Brain pericyte (primary cell): ENCODE measurements at regions not wholly inside any gene's neighbourhood (a gene's known extent, or its start where the extent isn't known, plus 50 kb on each side); places are given as distances from the start of the nearest gene placed in this dataset.
"Not testable (repeated sequence)": the region's sequence is repeated elsewhere in the genome, so short reads cannot be mapped to it uniquely, and the experiment has no call there.

ENCODE experiments used
- DNase-seq: peaks from one replicate; pipeline ENCODE4 v3.0.0-alpha.2; 2012; ENCODE audit warnings: low read depth, low spot score

- no peak for DNase-seq
Observed at GRCh38 chr9:27672718-27673117, 99.4 kb upstream of the C9orf72 start.

DNA sequence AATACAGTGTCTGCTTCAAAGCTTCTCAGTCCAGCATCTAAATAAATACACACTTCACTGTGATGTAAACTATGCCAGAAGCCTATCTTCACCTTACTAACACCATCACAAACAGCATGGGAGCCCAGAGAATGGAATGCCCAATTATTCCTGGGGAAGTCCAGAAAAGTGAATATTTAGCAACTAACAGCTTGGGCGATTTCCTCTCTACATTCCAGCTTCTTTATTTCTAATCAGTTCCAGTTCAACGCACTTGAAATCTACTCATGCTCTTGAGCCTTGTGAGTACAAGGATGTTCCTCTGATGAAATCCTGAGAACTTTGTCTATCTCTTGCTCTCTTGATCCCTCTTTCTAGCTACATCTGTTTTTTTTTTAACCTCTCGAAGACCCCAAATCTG, 100.4 kb upstream of the C9orf72 start:
- DNase-seq = no peak

DNA sequence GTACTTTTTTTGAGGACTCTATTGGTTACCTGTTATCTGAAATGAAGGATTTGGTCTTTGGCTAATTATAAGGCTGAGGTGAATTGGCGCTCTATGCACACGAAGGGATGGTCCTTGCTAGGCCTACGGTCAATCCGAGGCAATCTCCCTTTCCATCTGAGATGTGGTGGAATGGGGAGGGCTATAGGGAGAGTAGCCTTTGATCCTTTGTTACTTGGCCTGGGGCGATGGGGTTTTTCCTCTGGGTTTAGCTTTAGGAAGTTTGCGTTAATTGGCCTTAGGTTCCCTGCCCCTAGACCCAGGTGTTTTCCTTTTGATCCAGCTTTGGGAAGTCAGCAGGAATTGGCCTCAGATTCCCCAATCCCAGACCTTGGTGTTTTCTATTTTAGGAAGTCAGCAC, 102.1 kb upstream of the C9orf72 start:
- DNase-seq = no peak

- no peak for DNase-seq
Observed at GRCh38 chr9:27676827-27677226, 103.5 kb upstream of the C9orf72 start.

- DNase-seq = no peak
Observed at GRCh38 chr9:27679338-27679737, 106.1 kb upstream of the C9orf72 start.

DNA sequence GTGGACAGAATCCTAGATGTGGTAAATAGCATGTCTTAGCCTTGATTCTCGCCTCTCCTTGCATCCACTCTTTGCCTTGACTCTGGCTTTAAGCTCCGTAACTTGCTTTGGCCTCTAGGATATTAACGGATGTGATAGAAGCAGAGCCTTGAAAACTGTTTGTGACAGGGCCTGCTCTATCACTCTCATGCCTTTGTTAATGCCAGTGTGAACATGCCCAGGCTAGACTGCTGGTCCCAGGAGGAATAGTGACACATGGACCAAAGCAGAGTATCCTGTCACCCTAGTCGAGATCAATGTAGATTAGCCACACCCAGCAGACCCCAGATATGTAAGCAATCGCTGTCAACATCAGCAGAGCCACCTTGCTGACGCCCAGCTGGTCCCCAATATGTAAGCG, 109.9 kb upstream of the C9orf72 start:
- no peak for DNase-seq

GRCh38 chr9:27688954-27689353, 115.7 kb upstream of the C9orf72 start:
- DNase-seq = no peak

DNA sequence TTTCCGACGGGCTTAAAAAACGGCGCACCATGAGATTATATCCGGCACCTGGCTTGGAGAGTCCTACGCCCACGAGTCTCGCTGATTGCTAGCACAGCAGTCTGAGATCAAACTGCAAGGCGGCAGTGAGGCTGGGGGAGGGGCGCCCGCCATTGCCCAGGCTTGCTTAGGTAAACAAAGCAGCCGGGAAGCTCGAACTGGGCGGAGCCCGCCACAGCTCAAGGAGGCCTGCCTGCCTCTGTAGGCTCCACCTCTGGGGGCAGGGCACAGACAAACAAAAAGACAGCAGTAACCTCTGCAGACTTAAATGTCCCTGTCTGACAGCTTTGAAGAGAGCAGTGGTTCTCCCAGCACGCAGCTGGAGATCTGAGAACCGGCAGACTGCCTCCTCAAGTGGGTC, 117.5 kb upstream of the C9orf72 start:
- not testable (repeated sequence) for DNase-seq

DNA sequence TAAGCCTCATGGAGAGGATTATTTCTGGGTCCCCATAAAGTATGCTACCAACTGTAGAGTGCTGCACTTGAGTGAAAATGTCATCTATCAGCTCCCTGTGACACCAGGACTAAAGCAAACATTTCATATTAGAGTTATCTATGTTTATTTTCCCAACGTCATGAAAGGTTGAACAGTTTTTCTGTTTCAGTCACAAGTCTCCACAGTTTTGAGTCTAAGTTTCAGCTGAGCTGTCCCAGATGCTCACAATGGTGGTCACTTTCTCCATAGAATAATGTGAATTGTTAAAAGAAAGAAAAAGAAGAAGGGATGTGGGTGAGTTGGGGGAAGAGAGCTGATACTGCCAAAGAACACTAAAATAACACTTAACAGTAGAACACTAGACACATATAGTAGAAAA, 126.3 kb upstream of the C9orf72 start:
- DNase-seq = no peak

DNA sequence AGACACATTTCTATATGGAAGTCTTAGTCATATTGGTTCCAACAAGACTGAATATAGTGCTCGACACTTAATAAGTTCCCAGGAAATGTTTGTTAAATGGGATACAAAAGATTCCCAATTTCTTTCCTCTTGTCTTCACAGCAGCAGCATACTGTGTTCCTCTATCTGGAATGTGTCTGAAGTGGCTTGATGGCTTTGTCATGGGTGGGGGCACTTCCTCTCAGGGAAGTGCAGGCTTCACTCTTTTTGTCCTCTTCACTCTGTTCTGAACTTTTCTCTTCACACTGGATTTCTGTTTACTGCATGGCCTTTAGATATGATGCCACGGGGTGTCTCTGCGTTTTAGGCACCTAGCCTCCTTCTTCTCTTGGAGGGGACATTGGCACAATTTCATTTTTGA, 127.7 kb upstream of the C9orf72 start:
- DNase-seq = no peak

DNA sequence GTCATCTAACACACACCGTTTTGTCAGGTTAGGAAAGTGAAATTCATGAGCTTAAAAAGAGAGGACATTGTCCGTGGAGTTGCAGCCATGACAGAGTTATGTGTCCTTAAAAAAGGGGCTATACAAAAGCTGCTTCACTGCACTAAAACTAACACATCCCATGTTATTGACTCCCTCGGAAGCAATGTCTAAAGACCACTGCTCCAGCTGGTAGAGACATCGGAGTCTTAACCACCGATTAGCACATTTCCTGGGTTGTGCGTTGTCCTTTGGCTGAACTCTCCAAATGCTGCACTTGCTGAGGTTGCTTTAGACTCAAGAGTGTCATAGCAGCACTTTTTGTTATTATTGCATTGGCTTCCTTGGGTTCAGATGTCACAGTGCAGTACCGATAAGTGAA, 128.3 kb upstream of the C9orf72 start:
- no peak for DNase-seq

DNA sequence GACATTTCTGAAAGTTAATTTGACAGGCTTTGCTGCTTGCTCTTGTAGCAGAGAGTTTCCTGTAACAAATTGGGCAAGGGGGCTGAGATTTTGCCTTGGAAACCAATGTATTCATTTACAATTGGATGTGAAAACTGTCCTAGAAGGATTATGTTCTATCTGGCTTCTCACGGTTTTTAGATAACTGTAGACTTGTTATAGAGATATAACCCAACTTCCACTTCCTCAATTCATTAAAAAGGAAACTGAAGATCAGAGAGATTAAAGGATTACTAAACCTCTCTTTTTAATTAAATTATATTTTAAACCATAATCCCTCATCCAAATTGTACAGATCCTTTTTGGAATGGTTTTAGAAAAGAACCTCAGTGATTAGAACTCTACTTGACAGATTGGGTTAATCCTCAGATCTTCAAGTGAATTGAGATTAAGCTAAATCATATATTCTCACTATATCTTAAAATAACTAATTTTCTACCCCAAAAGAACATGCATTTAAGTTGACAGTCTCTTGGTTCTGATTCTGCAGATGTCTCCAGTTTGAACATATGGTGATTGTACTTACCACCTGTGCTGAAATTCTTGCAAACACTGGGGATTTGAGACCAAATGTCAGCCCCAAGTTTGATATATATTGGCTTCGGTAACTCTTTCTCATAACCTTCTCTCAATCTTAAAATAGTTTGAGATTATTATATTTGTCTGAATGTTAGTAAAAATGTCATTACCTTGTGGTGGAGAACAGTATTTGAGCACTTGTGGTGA, 130.1 kb upstream of the C9orf72 start:
- no peak for DNase-seq

DNA sequence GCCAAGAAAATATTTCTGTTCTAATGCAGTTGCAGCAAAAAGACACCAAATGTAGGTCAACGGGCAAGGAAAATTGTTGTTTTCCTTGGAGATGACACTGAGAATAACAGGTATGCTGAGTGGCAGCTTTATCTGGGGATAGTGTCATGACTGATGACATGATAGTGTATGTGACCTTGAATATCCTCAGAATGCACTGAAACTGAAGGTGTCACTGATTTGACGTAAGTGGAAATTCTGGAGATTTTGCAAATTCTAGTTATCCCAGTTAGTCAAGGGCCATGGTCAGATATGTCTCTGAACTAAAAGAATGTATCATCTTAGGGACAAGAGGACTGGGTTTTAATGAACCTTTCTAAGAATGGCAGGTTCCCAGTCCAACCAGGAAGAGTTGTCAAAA, 138.0 kb upstream of the C9orf72 start:
- DNase-seq = no peak

DNA sequence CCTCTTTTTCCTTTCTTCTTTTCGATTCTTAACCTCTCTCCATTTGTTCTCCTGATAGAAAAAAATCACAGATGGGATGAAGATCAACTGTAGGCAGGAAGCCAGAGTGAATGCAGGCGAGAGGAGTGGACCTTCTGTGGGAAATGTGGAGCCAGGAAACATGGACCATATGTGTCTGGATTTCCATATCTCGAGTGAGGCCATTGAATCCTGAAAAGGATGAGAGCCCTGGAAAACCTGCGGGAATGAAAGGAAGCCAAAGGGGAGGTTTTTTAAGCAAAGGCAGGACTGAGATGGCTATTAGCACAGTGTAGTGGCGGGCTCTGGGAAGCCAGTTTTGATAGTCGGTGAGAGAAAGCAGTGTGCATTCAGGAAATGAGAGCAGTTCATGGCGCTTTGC, 139.5 kb upstream of the C9orf72 start:
- no peak for DNase-seq

DNA sequence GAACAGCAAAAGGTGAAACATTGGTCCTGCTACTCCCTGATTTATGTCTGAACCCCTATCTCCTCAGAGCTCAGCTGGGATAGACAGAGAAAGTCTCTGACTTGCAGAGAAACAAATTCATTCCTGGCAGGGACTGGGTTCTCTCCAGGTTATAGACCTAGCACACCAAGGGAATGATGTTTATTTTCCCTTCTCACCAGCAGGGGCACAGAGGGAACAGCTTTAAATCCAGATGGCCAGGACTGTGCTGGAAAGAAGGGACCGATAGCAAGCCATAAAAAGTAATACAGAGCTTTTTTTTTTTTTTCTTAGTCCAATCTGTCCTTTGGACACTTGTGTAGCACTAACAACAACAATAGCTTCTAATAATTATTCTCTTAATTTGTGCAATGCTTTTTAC, 141.1 kb upstream of the C9orf72 start:
- no peak for DNase-seq

GRCh38 chr9:27715651-27716050, 142.4 kb upstream of the C9orf72 start:
- no peak for DNase-seq

- no peak for DNase-seq
Observed at GRCh38 chr9:27717991-27718390, 144.7 kb upstream of the C9orf72 start.

- DNase-seq = no peak
Observed at GRCh38 chr9:27719711-27720110, 146.4 kb upstream of the C9orf72 start.

DNA sequence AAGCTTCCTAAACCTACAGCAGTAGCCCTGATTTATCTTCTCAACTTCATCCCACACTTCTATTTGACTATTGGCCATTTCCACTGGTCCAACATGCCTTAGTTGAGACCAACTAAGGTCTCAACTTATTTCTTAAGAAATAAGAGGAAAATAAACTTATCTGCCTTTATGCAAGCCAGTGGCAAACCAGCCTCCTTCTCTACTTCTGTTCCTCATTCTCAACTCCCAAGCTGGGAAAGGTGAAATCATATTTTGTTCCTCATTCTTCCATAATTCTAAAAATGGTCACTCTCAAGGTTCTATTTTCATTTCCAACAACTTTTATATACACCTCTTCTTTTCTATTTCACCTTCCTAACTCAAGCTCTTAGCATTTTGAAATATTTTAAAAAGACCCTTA, 149.6 kb upstream of the C9orf72 start:
- DNase-seq = no peak

DNA sequence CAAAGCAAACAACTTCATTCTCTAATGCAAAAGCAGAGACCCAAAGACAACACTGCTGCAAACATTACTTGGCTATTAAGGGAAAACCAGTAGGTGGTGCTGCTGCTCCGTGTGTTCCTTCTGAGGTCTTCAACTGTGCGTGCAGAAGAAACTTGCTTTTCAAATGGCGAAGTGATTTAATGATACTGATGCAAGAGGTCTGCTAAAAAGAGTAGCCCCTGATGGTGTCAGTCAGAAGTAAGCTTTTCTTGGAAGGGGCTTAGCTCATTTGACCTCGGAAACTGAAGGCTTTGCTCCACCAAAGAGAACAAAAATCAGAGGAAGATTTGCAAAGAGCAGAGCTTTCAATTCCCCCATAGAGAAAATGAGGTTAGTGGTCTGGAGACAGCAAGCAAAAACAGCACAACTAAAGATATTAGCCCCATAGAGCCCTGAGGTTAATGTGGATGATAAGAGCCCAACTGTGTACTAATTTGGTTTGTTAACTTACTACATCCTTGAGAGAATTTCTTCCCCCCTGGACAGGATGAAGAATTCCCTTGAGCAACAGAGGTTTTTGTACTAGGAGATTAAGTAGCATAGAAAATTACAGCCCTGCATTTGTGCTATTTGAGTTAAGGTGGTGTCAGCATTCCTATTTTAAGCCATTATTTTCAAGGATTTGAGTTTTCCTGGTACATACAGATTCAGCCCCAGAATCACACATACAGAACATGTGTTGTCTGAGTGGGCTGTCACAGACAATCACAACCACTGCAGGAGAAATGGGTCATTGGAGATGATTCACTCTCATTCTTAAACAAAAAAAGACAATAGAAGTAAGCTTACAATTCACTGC, 153.2 kb upstream of the C9orf72 start:
- DNase-seq = peak; percentile 22

- DNase-seq = no peak
Observed at GRCh38 chr9:27732494-27732893, 159.2 kb upstream of the C9orf72 start.

DNA sequence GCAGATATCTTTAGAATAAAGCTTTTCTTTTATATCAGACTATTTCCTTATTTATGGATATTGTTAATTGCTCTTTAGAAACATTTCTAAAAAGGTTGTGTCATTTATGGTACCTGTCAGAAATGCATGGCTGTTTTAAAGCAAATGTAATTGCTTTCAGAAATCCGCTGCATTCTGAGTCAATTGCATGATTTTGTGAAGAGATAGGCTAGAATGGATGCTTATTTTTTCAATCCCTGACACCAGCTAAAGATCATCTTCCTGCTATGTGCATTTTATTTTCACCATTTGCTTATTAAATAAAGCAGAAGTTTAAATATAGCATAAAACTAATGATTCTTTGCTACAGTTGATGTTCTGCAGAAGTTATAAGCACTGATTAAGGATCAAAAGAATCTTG, 170.2 kb upstream of the C9orf72 start:
- DNase-seq = no peak

- DNase-seq = no peak
Observed at GRCh38 chr9:27747450-27747849, 174.2 kb upstream of the C9orf72 start.
